ENCODE measurements at regions not wholly inside any gene's neighbourhood (a gene's known extent, or its start where the extent isn't known, plus 50 kb on each side); places are given as distances from the start of the nearest gene placed in this dataset.

GRCh38 chr4:66649236-66649635 lies 896.1 kb downstream of the CENPC start:
- POLR2A ChIA-PET: interaction anchor here (0.8 to 1.5 kb wide), 2 partner anchors 9 to 12 kb away, joined by 3 to 4 read pairs; no protein-coding TSS in a partner anchor
- CTCF ChIA-PET (ENCODE audit: unreplicated experiment): no interaction called here
- H3K9me2 ChIP-seq (ENCODE audit: insufficient read depth, low read length): no peaks in the 10 kb centered on the region
- H3K4me3 ChIP-seq (ENCODE audit: low read depth, low read length, poor library complexity, severe bottlenecking): no peak overlapping the region
- no peak for DNase-seq (ENCODE audit: low spot score)
- TF ChIP-seq EZH2phosphoT487 (IDR thresholded peaks at IDR 0.05; ENCODE audit: borderline replicate concordance, low read depth, low read length) (no peak), CTCF (conservative IDR thresholded peaks at IDR 0.05; ENCODE audit: low read length) (no peak)
- H3K9me3 ChIP-seq (ENCODE audit: low read length): no peaks in the 10 kb centered on the region
- no peaks in the 10 kb centered on the region for H4K20me1 ChIP-seq (ENCODE audit: insufficient read depth, low read length)
- intact Hi-C loops (cut with micrococcal nuclease; ENCODE audit: unreplicated experiment): no loop called here
- no peak overlapping the region for H3K4me2 ChIP-seq (ENCODE audit: low read length)
- no peak overlapping the region for H3K27ac ChIP-seq (ENCODE audit: low read depth, low read length, poor library complexity, severe bottlenecking)
- H3K79me2 ChIP-seq (ENCODE audit: insufficient read depth, low read depth, low read length): no peaks in the 10 kb centered on the region
- H2AFZ ChIP-seq (ENCODE audit: low read length): no peak overlapping the region
- no peaks in the 10 kb centered on the region for H3K36me3 ChIP-seq (ENCODE audit: insufficient read depth, low read length)
- no peaks in the 10 kb centered on the region for H3K4me1 ChIP-seq (ENCODE audit: insufficient read depth, low read length, poor library complexity, severe bottlenecking)
- BruUV-seq (replicated peaks): no TSS peak

GRCh38 chr4:66647926-66648325 lies 897.4 kb downstream of the CENPC start:
- TF ChIP-seq CTCF (conservative IDR thresholded peaks at IDR 0.05; ENCODE audit: low read length) (no peak), EZH2phosphoT487 (IDR thresholded peaks at IDR 0.05; ENCODE audit: borderline replicate concordance, low read depth, low read length) (no peak)
- H3K4me2 ChIP-seq (ENCODE audit: low read length): no peak overlapping the region
- no peak overlapping the region for H2AFZ ChIP-seq (ENCODE audit: low read length)
- no TSS peak for BruUV-seq (replicated peaks)
- DNase-seq (ENCODE audit: low spot score): no peak
- H3K27ac ChIP-seq (ENCODE audit: low read depth, low read length, poor library complexity, severe bottlenecking): no peak overlapping the region
- POLR2A ChIA-PET: interaction anchor here (0.5 kb wide), 1 partner anchor 9 kb away, joined by 3 read pairs; no protein-coding TSS in a partner anchor
- H3K36me3 ChIP-seq (ENCODE audit: insufficient read depth, low read length): no peaks in the 10 kb centered on the region
- no peak overlapping the region for H3K4me3 ChIP-seq (ENCODE audit: low read depth, low read length, poor library complexity, severe bottlenecking)
- H3K9me3 ChIP-seq (ENCODE audit: low read length): no peaks in the 10 kb centered on the region
- H3K79me2 ChIP-seq (ENCODE audit: insufficient read depth, low read depth, low read length): no peaks in the 10 kb centered on the region
- intact Hi-C loops (cut with micrococcal nuclease; ENCODE audit: unreplicated experiment): no loop called here
- H3K4me1 ChIP-seq (ENCODE audit: insufficient read depth, low read length, poor library complexity, severe bottlenecking): no peaks in the 10 kb centered on the region
- CTCF ChIA-PET (ENCODE audit: unreplicated experiment): no interaction called here
- H3K9me2 ChIP-seq (ENCODE audit: insufficient read depth, low read length): no peaks in the 10 kb centered on the region
- no peaks in the 10 kb centered on the region for H4K20me1 ChIP-seq (ENCODE audit: insufficient read depth, low read length)

DNA sequence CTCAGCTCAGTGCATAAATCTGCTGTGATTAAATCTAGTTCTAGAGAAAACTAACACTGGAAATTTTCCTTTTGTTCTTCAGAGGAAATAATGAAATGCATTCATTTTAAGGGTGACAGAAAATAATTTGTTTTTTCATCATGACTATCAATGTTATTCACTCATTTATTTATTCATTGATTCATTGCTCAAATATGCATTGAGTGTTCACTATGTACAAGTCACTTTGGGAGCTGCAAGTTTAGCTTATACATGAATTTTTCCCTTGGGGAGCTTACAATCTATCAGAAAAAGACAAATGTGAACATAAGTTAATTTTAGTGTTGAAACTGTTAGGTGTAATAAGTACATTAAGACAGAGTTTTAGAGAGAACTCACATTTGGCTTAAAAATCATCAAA lies 897.8 kb downstream of the CENPC start:
- no peaks in the 10 kb centered on the region for H3K36me3 ChIP-seq (ENCODE audit: insufficient read depth, low read length)
- H3K79me2 ChIP-seq (ENCODE audit: insufficient read depth, low read depth, low read length): no peaks in the 10 kb centered on the region
- no peaks in the 10 kb centered on the region for H4K20me1 ChIP-seq (ENCODE audit: insufficient read depth, low read length)
- H2AFZ ChIP-seq (ENCODE audit: low read length): no peak overlapping the region
- ChIA-PET POLR2A (interaction anchor here (0.5 kb wide), 1 partner anchor 10 kb away, joined by 3 read pairs; no protein-coding TSS in a partner anchor), CTCF (ENCODE audit: unreplicated experiment) (no interaction called here)
- DNase-seq (ENCODE audit: low spot score): no peak
- no peak overlapping the region for H3K4me3 ChIP-seq (ENCODE audit: low read depth, low read length, poor library complexity, severe bottlenecking)
- BruUV-seq (replicated peaks): no TSS peak
- no peak overlapping the region for H3K4me2 ChIP-seq (ENCODE audit: low read length)
- TF ChIP-seq EZH2phosphoT487 (IDR thresholded peaks at IDR 0.05; ENCODE audit: borderline replicate concordance, low read depth, low read length): no peak
- TF ChIP-seq CTCF (conservative IDR thresholded peaks at IDR 0.05; ENCODE audit: low read length): no peak
- H3K27ac ChIP-seq (ENCODE audit: low read depth, low read length, poor library complexity, severe bottlenecking): no peak overlapping the region
- H3K4me1 ChIP-seq (ENCODE audit: insufficient read depth, low read length, poor library complexity, severe bottlenecking): no peaks in the 10 kb centered on the region
- intact Hi-C loops (cut with micrococcal nuclease; ENCODE audit: unreplicated experiment): no loop called here
- H3K9me2 ChIP-seq (ENCODE audit: insufficient read depth, low read length): no peaks in the 10 kb centered on the region
- H3K9me3 ChIP-seq (ENCODE audit: low read length): no peaks in the 10 kb centered on the region

Data from OCI-LY7 (cell line).